ENCODE measurements at regions not wholly inside any gene's neighbourhood (a gene's known extent, or its start where the extent isn't known, plus 50 kb on each side); places are given as distances from the start of the nearest gene placed in this dataset.

- no peaks in the 10 kb centered on the region for H4K20me1 ChIP-seq (ENCODE audit: insufficient read depth)
- no peak overlapping the region for H3K27ac ChIP-seq
- no peak overlapping the region for H2AFZ ChIP-seq (ENCODE audit: low read depth)
- H3K4me2 ChIP-seq: no peak overlapping the region
- H3K9ac ChIP-seq: no peak overlapping the region
- no peak overlapping the region for H3K4me3 ChIP-seq (IDR thresholded peaks at IDR 0.05; ENCODE audit: insufficient read depth, low read depth, low read length)
- peaks cover 7% of the 10 kb centered on the region for H3K4me1 ChIP-seq (ENCODE audit: low read depth, poor library complexity, severe bottlenecking)
- no peaks in the 10 kb centered on the region for H3K79me2 ChIP-seq (ENCODE audit: insufficient read depth, low read depth)
- H3K36me3 ChIP-seq (ENCODE audit: insufficient read depth): no peaks in the 10 kb centered on the region
- no peaks in the 10 kb centered on the region for H3K27me3 ChIP-seq (ENCODE audit: insufficient read depth, low read depth)
- TF ChIP-seq CTCF (conservative IDR thresholded peaks at IDR 0.05; ENCODE audit: low read depth, low read length): no peak
Measured at GRCh38 chr3:152061296-152061695, 187.9 kb downstream of the SUCNR1 start.

- Histone ChIP-seq H3K27me3 (ENCODE audit: insufficient read depth, low read depth) (no peaks in the 10 kb centered on the region), H3K9ac (no peak overlapping the region), H3K36me3 (ENCODE audit: insufficient read depth) (no peaks in the 10 kb centered on the region), H3K4me2 (no peak overlapping the region), H3K79me2 (ENCODE audit: insufficient read depth, low read depth) (no peaks in the 10 kb centered on the region; the same call in 1 of the 2 replicates), H3K4me1 (ENCODE audit: low read depth, poor library complexity, severe bottlenecking) (no peaks in the 10 kb centered on the region), H3K27ac (no peak overlapping the region), H2AFZ (ENCODE audit: low read depth) (no peak overlapping the region), H4K20me1 (ENCODE audit: insufficient read depth) (no peaks in the 10 kb centered on the region), H3K4me3 (IDR thresholded peaks at IDR 0.05; ENCODE audit: insufficient read depth, low read depth, low read length) (no peak overlapping the region)
- TF ChIP-seq CTCF (conservative IDR thresholded peaks at IDR 0.05; ENCODE audit: low read depth, low read length): no peak
Measured at GRCh38 chr3:152069871-152070270, 196.4 kb downstream of the SUCNR1 start.

GRCh38 chr3:152071315-152071714 lies 197.4 kb upstream of the MBNL1 start:
- no peaks in the 10 kb centered on the region for H4K20me1 ChIP-seq (ENCODE audit: insufficient read depth)
- no peaks in the 10 kb centered on the region for H3K36me3 ChIP-seq (ENCODE audit: insufficient read depth)
- TF ChIP-seq CTCF (conservative IDR thresholded peaks at IDR 0.05; ENCODE audit: low read depth, low read length): no peak
- H3K4me3 ChIP-seq (IDR thresholded peaks at IDR 0.05; ENCODE audit: insufficient read depth, low read depth, low read length): no peak overlapping the region
- H2AFZ ChIP-seq (ENCODE audit: low read depth): no peak overlapping the region
- H3K79me2 ChIP-seq (ENCODE audit: insufficient read depth, low read depth): no peaks in the 10 kb centered on the region; the same call in 1 of the 2 replicates
- H3K4me1 ChIP-seq (ENCODE audit: low read depth, poor library complexity, severe bottlenecking): peaks cover 3% of the 10 kb centered on the region
- no peak overlapping the region for H3K9ac ChIP-seq
- H3K27me3 ChIP-seq (ENCODE audit: insufficient read depth, low read depth): no peaks in the 10 kb centered on the region
- no peak overlapping the region for H3K4me2 ChIP-seq
- H3K27ac ChIP-seq: no peak overlapping the region

GRCh38 chr3:152071924-152072323 lies 196.8 kb upstream of the MBNL1 start:
- peak; percentile 63 for TF ChIP-seq CTCF (conservative IDR thresholded peaks at IDR 0.05; ENCODE audit: low read depth, low read length)
- Histone ChIP-seq H2AFZ (ENCODE audit: low read depth) (no peak overlapping the region), H3K79me2 (ENCODE audit: insufficient read depth, low read depth) (no peaks in the 10 kb centered on the region; the same call in 1 of the 2 replicates)

More at GRCh38 chr3:152071924-152072323, 196.8 kb upstream of the MBNL1 start:
- Histone ChIP-seq H3K36me3 (ENCODE audit: insufficient read depth) (no peaks in the 10 kb centered on the region), H3K4me2 (no peak overlapping the region), H3K4me3 (IDR thresholded peaks at IDR 0.05; ENCODE audit: insufficient read depth, low read depth, low read length) (no peak overlapping the region), H4K20me1 (ENCODE audit: insufficient read depth) (no peaks in the 10 kb centered on the region), H3K27ac (no peak overlapping the region), H3K27me3 (ENCODE audit: insufficient read depth, low read depth) (no peaks in the 10 kb centered on the region), H3K4me1 (ENCODE audit: low read depth, poor library complexity, severe bottlenecking) (peaks cover 3% of the 10 kb centered on the region), H3K9ac (no peak overlapping the region)

Measured in KMS-11 (cell line).